K562 (cell line): ENCODE measurements at regions not wholly inside any gene's neighbourhood (a gene's known extent, or its start where the extent isn't known, plus 50 kb on each side); places are given as distances from the start of the nearest gene placed in this dataset.

Experiments
- ARID1B ChIP-seq: fragments of 450-650 bp; IDR thresholded peaks from 2 replicates; pipeline ENCODE4 v1.6.1; 2016; ENCODE audit warnings: antibody characterized with exemption, mild to moderate bottlenecking, inconsistent platforms
- ATF3 ChIP-seq, 2 experiments: fragments of 450-650 bp in 1 of 2; sonication (generic) in 1 of 2; formaldehyde crosslinking in 1 of 2; IDR thresholded peaks in 1 of 2; conservative IDR thresholded peaks in 1 of 2; 2 replicates each; pipeline versions ENCODE4 v1.6.1 to v1.8.1; 2016 to 2023; ENCODE audit warnings: mild to moderate bottlenecking in 2 of 2, moderate library complexity in 2 of 2, inconsistent platforms in 1 of 2, missing genetic modification reagents in 1 of 2
- BHLHE40 ChIP-seq: IDR thresholded peaks from 2 replicates; pipeline ENCODE4 v1.6.1; 2011; ENCODE audit warnings: low read length, improper control_type of control experiment
- CBFA2T3 ChIP-seq: fragments of 450-650 bp; IDR thresholded peaks from 2 replicates; pipeline ENCODE4 v1.6.1; 2017
- CHD1 ChIP-seq: fragments of 200-600 bp; sonication (generic); IDR thresholded peaks from one replicate; pipeline ENCODE4 v1.6.1; 2012; ENCODE audit warnings: mild to moderate bottlenecking, moderate library complexity, low read length, inconsistent platforms
- JUND ChIP-seq, 2 experiments: IDR thresholded peaks; 2 replicates in 1 of 2; 3 replicates in 1 of 2; pipeline ENCODE4 v1.6.1; 2011; ENCODE audit warnings: borderline replicate concordance in 2 of 2, low read depth in 2 of 2, low read length in 2 of 2, improper control_type of control experiment in 1 of 2, missing biosample characterization in 1 of 2, missing genetic modification characterization in 1 of 2, missing genetic modification reagents in 1 of 2
- NFE2 ChIP-seq: IDR thresholded peaks from 2 replicates; pipeline ENCODE4 v1.6.1; 2014; ENCODE audit warnings: antibody characterized with exemption, low read depth
- NR2C2 ChIP-seq, 2 experiments: fragments of 200-800 bp in 1 of 2; sonication (Bioruptor generic) in 1 of 2; sonication (generic) in 1 of 2; formaldehyde crosslinking in 1 of 2; IDR thresholded peaks; 2 replicates each; pipeline versions ENCODE4 v1.6.1 to v1.8.0; 2016 to 2022; ENCODE audit warnings: mild to moderate bottlenecking in 1 of 2, missing compliant biosample characterization in 1 of 2, missing genetic modification characterization in 1 of 2, missing genetic modification reagents in 1 of 2
- SOX6 ChIP-seq: fragments of 450-650 bp; IDR thresholded peaks from 2 replicates; pipeline ENCODE4 v1.6.1; 2014; ENCODE audit warnings: mild to moderate bottlenecking
- SRSF9 ChIP-seq: fragments of 200-400 bp; formaldehyde crosslinking; IDR thresholded peaks from 2 replicates; pipeline ENCODE4 v1.6.1; 2017; ENCODE audit warnings: low read depth, low read length, borderline replicate concordance
- TSC22D4 ChIP-seq: fragments of 450-650 bp; IDR thresholded peaks from 2 replicates; pipeline ENCODE4 v1.6.1; 2016; ENCODE audit warnings: missing genetic modification characterization, missing biosample characterization, control low read depth
- ZNF408 ChIP-seq: fragments of 250-450 bp; sonication (Bioruptor Pico); IDR thresholded peaks from 2 replicates; pipeline ENCODE4 v1.4.0; 2020; ENCODE audit warnings: low read depth, mild to moderate bottlenecking, moderate library complexity

DNA sequence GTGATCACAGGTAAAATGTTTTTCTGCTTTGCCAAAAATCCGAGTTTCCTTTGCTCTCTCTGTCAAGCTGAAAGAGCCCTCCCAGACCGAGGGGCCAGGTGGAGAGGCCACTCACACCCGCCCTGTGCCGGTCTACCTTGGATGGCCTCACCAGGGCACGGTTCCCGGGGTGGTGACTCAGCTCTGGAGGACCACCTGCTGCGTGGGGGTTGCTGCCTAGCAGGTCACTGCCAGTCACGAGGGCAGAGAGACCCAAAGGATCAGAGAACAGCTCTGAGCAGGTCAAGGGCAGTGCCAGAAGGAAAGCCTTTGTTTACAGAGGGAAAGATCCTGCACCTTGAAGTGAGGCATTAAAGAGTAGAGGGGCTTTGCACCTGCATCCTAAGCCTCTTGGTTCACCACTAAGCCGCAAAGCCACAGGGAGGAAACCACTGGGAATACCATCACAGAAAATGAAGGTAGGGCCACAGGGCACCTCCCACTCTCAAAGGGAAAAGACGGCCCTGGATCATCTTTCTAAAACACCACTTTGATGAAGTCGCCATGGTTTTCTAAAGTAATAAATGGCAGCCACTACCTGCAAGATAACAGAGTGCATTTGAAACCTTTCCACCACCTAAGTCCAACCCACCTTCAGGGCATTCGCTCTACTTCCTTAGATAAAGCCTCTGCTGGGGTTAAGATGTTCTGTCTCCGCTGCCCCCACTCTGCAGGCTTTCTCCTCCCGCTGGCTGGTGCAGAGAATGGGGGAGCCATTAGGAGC, 160.3 kb upstream of the KLF14 start (continued):
- TF ChIP-seq ATF3 (IDR thresholded peaks at IDR 0.05) = peak; percentile 55
- no peak for TF ChIP-seq ATF3 (CRISPR knock-in tag; conservative IDR thresholded peaks at IDR 0.05)
- peak; percentile 21 for TF ChIP-seq CBFA2T3
- no peak for TF ChIP-seq TSC22D4
- TF ChIP-seq SRSF9 = no peak
- 0 out of 2 replicates have a peak, but pooled peaks have one; percentile 29 for TF ChIP-seq ARID1B
- TF ChIP-seq CHD1 = peak; percentile 51
- no peak for TF ChIP-seq NR2C2 (CRISPR knock-in tag; IDR thresholded peaks at IDR 0.05)
- TF ChIP-seq NR2C2 (tag; IDR thresholded peaks at IDR 0.05) = peak; percentile 42; the same call in 1 of the 2 replicates
- peak; percentile 35; the same call in 1 of the 2 replicates for TF ChIP-seq BHLHE40
- TF ChIP-seq ZNF408 (CRISPR knock-in tag) = no peak
- TF ChIP-seq JUND (IDR thresholded peaks at IDR 0.05; ENCODE audit: borderline replicate concordance, low read depth, low read length) = no peak
- peak; percentile 13; the same call in 1 of the 3 replicates for TF ChIP-seq JUND (tag; IDR thresholded peaks at IDR 0.05; ENCODE audit: borderline replicate concordance, low read depth, low read length)
- peak; percentile 64 for TF ChIP-seq NFE2
- TF ChIP-seq SOX6 = 0 out of 2 replicates have a peak, but pooled peaks have one; percentile 9
